GM10248 (cell line): ENCODE measurements at regions not wholly inside any gene's neighbourhood (a gene's known extent, or its start where the extent isn't known, plus 50 kb on each side); places are given as distances from the start of the nearest gene placed in this dataset.

Experiments
- CTCF ChIA-PET: fragments of 300-600 bp; sonication (Branson Sonifier 250); formaldehyde crosslinking; extraction: SDS; loops from one replicate; lab custom pipeline; 2021; ENCODE audit warnings: antibody characterized with exemption; lab: Yijun Ruan, JAX
- POLR2A ChIA-PET: fragments of 350-650 bp; sonication (Branson Sonifier 250); formaldehyde crosslinking; extraction: SDS; loops from one replicate; lab custom pipeline; 2020; ENCODE audit warnings: antibody characterized with exemption; lab: Yijun Ruan, JAX
- DNase-seq: peaks from one replicate; pipeline ENCODE4 v3.0.0; 2012; ENCODE audit errors: extremely low spot score
- CTCF ChIP-seq: IDR thresholded peaks from 2 replicates; pipeline ENCODE4 v1.5.1; 2012; ENCODE audit warnings: mild to moderate bottlenecking, low read depth; ENCODE audit errors: extremely low read depth, missing control alignments, control extremely low read depth

- ChIA-PET POLR2A (no interaction called here), CTCF (interaction anchor here (1.0 kb wide), 1 partner anchor 27 kb away, joined by 5 read pairs; no protein-coding TSS in a partner anchor)
- no peak for DNase-seq
- no peak for TF ChIP-seq CTCF
Measured at GRCh38 chr1:221230605-221231004, 351.4 kb downstream of the HLX start.

GRCh38 chr1:221234791-221235190, 355.5 kb downstream of the HLX start:
- CTCF ChIA-PET: no interaction called here
- DNase-seq: no peak
- no peak for TF ChIP-seq CTCF
- POLR2A ChIA-PET: no interaction called here

GRCh38 chr1:221237587-221237986, 358.3 kb downstream of the HLX start:
- no peak for TF ChIP-seq CTCF
- ChIA-PET POLR2A (no interaction called here), CTCF (no interaction called here)
- DNase-seq: no peak

GRCh38 chr1:221239181-221239580, 359.9 kb downstream of the HLX start:
- no peak for DNase-seq
- TF ChIP-seq CTCF: no peak
- ChIA-PET POLR2A (no interaction called here), CTCF (interaction anchor here (0.9 to 1.2 kb wide), 2 partner anchors 25 to 37 kb away, joined by 3 read pairs; no protein-coding TSS in a partner anchor)

GRCh38 chr1:221239792-221240191, 360.5 kb downstream of the HLX start:
- DNase-seq: no peak
- TF ChIP-seq CTCF: no peak
- POLR2A ChIA-PET: no interaction called here
- CTCF ChIA-PET: interaction anchor here (1.2 kb wide), 1 partner anchor 38 kb away, joined by 3 read pairs; no protein-coding TSS in a partner anchor

- ChIA-PET CTCF (no interaction called here), POLR2A (no interaction called here)
- DNase-seq: no peak
- TF ChIP-seq CTCF: no peak
Measured at GRCh38 chr1:221240690-221241089, 361.4 kb downstream of the HLX start.
